Mononuclear cell (primary cell): ENCODE measurements at regions not wholly inside any gene's neighbourhood (a gene's known extent, or its start where the extent isn't known, plus 50 kb on each side); places are given as distances from the start of the nearest gene placed in this dataset.
A peak's percentile ranks its signal among the peaks of the same experiment; 100 is the strongest.

ENCODE experiments used
- H3K27me3 ChIP-seq: 2 replicates; pipeline ENCODE4 v1.6.0; 2011; ENCODE audit warnings: low read length, control low read depth; ENCODE audit not compliant: insufficient read depth
- H3K4me1 ChIP-seq: 2 replicates; pipeline ENCODE4 v1.5.1; 2011; ENCODE audit warnings: mild to moderate bottlenecking, low read length, control low read depth; ENCODE audit not compliant: insufficient read depth
- H3K4me3 ChIP-seq: 2 replicates; pipeline ENCODE4 v1.5.1; 2011; ENCODE audit warnings: mild to moderate bottlenecking, low read length, moderate library complexity
- H3K9me3 ChIP-seq: 2 replicates; pipeline ENCODE4 v1.5.1; 2011; ENCODE audit warnings: low read depth, mild to moderate bottlenecking, control low read depth, low read length

DNA sequence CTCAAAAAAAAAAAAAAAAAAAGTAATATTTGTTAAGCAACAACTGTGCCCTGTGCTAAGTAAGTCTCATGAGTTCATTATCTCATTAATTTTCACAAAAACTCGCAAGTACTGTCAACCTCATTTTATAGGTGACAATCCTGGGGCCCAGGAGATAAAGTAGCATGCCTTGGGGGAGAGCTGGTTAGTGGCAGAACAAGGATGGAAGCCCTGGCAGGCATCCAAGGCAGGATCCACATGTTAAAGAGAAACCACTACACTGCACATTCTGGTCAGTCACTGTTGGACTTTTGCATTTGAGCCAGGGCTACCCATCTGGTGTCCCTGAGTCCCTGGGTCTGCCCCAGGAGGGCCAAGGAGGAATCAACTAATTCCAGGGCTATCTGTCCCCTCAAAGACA is 54.6 kb downstream of the ZFP36L2 start:
- peaks cover 99% of the 10 kb centered on the region for H3K4me1 ChIP-seq

DNA sequence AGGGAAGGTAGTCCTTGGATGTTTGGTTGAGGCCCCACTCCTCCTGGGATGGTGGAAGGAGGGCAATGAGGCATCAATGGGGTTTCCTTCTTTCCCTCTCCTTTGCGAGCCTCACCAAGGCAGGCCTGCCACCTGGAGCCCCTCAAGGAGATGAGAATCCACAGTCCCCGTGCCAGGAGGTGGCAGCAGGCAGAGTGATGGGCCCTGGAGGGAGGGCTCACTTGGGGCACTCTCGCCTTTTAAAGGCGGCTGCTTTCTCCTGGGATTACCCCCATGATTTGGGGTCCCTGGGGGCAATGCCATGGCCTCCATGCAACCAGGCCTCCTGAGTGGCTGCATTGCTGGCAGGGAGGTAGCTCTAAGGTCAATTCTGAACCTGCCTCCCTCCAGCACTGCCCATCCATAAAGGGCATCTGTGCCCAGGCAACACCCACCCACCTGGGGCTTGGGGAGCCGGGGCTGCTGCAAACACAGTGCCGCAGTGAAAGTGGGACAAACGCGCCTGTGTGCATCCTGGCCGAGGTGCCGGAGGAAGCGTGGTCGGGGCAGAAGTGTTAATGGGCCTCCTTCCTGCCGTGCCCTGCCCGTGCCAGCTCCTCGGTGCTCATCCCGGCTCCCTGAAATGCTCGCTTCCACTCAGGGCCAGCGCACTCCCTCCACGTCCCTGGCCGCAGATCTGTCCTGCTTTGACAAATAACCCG is 55.9 kb downstream of the ZFP36L2 start:
- Histone ChIP-seq H3K9me3 (peaks cover 7% of the 10 kb centered on the region), H3K27me3 (no peaks in the 10 kb centered on the region), H3K4me1 (peaks cover 89% of the 10 kb centered on the region), H3K4me3 (no peak overlapping the region)

More for the DNA sequence above, 54.6 kb downstream of the ZFP36L2 start:
- H3K27me3 ChIP-seq = no peaks in the 10 kb centered on the region
- no peak overlapping the region for H3K4me3 ChIP-seq
- H3K9me3 ChIP-seq = peaks cover 9% of the 10 kb centered on the region

DNA sequence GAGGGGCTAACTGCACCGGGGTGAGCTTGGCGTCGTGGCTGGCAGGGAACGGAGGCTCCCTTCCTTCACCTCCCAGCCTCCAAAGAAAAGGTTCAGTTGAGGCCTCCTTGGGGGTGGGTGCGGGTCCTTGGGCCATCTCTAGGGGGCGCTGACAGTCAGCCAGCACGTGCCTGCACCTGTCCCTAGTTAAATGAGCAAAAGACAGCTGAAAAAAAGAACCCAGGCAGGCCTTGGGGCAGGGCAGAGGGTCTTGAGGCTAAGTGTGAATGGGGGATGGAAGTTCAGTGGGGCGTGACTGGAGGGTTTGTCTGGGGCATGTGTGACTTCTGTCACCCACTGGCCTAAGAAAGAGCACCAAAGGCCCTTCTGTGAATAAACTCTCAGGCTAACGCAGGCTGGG is 56.4 kb downstream of the ZFP36L2 start:
- Histone ChIP-seq H3K4me3 (no peak overlapping the region), H3K4me1 (peaks cover 89% of the 10 kb centered on the region), H3K27me3 (no peaks in the 10 kb centered on the region), H3K9me3 (peaks cover 1% of the 10 kb centered on the region)

DNA sequence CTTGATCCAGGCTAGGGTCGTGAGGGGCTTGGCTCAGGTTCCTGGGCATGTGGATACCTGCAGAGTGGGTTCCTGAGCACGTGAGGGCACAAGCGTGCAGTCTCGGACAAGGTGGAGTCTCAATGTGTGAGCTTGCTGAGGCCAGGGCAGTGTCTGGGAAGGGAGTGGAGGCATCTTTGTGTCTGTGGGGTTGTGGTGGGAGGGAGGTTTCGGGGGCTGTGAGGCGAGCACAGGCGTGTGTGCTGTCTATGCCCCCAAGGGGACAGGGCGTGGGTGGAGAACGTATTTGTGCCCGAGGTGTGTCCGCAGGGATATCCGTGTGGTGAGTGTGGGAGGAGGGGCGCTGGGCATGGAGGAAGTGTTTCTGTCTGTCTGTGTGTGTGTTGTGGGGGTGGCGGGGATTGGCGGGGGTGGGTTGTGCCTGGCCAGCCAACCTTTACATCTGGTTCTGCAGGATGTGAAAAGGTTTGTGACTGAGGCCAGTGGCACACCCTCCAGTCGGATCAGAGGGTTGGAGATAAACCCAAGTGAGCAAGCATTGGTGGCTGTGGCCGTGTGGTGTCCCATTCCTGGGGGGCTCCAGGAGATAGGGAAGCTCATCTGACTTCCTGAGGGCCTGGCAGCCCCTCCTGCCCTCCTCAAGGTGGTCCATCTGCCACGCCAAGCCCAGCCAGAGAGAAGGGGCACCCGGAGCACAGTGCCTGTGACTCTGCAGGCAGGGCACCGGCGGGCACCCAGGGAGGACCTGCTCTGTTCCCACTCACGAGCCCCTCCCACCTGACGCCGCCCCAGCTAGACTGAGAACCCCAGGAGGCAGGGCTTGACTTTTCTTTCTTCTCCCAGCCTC is 57.1 kb downstream of the ZFP36L2 start:
- H3K4me3 ChIP-seq = peak overlapping the region; percentile 5
- no peaks in the 10 kb centered on the region for H3K27me3 ChIP-seq
- no peaks in the 10 kb centered on the region for H3K9me3 ChIP-seq
- H3K4me1 ChIP-seq = peaks cover 90% of the 10 kb centered on the region

DNA sequence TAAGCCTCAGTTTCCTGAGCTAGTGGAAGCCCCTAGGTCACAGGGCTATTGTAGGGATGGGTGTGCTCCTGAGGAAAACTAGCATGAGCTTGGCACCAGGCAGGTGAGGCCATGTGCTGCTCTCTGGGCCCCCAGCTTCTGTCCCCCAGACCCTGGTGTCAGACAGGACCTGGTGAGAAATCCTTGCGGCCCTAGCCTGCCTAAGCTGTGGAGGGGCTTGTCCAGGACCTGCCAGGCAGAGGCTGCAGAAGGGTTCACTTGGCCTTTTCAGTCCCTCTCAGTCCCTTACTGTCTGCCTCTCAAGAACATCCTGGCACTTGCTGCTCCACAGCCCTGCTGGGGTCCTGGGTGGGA is 58.4 kb downstream of the ZFP36L2 start:
- Histone ChIP-seq H3K4me1 (peaks cover 89% of the 10 kb centered on the region), H3K9me3 (no peaks in the 10 kb centered on the region), H3K27me3 (no peaks in the 10 kb centered on the region), H3K4me3 (no peak overlapping the region)

DNA sequence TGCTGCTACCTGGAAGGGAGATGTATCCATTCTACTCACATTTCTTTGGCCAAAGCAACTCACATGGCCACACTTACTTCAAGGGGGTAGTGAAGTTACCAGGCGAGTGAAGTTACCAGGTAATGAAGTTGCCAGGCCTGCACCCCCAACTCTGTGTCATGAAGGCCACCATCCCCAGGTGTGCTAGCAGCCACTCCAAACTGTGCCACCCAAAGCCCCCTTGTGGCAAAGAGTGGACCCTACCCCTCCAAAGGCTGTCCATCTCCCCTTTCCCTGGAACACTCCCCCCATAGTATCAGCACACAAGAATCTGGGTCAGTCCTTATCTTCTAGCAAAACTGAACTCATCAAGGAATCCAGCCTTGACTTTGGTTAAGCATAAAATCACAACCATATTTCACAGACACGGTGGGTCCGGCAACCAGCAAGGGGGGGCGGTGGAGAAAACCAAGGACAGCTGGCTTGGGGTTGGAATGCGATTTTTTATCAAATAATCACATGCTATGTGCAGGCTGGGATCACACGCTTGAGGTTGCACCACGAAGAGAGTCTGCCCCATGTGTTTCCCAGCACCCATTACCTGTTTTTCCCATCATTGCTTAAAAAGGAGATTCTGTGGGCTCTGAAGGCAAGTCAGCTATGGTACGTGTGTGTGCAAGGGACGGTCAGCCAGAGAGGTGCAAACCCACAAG is 60.9 kb downstream of the ZFP36L2 start:
- H3K4me1 ChIP-seq = peaks cover 79% of the 10 kb centered on the region

DNA sequence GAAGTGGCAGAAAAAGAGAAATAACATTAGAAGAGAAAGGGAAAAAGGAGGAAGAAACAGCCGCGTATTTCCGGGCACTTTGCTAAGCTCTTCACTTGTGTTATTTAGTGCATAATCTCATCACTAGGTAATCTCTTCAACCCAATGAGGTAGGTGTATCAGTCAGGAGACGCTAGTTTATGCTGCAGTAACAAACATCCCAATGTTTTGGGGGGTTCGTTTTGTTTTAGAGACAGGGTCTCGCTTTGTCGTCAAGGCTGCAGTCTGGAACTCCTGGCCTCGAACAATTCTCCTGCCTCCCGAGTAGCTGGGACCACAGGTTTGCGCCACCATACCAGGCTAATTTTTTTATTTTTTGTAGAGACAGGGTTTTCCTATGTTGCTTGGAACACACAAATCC is 61.7 kb downstream of the ZFP36L2 start:
- Histone ChIP-seq H3K9me3 (no peaks in the 10 kb centered on the region), H3K4me3 (no peak overlapping the region), H3K27me3 (no peaks in the 10 kb centered on the region), H3K4me1 (peaks cover 79% of the 10 kb centered on the region)

More for the DNA sequence above, 60.9 kb downstream of the ZFP36L2 start:
- Histone ChIP-seq H3K9me3 (no peaks in the 10 kb centered on the region), H3K4me3 (no peak overlapping the region), H3K27me3 (no peaks in the 10 kb centered on the region)

DNA sequence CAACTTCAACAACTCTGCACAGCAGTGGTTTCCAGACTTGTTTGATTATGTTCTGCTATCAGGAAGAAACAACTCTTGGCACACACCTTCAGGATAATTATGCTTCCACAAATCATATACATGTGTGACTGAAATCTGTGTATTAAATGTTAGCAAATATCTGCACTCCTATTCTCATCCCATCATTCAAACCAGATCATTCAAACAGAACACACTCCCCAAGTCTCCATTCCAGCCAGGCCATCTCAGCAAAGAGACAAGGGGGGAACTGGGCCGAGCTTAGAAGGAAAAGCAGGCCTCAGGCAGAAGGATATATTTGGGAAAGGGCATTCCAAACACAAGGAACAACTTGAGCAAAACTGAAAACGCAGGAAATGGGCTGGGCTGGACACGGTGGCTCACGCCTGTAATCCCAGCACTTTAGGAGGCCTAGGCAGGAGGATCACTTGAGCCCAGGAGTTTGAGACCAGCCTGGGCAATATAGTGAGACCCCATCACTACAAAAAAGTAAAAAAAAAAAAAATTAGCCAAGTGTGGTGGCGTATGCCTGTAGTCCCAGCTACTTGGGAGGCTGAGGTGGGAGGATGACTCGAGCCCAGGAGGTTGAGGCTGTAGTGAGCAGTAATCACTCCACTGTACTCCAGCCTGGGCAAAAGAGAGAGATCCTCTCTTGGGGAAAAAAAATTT is 62.7 kb downstream of the ZFP36L2 start:
- H3K4me3 ChIP-seq = no peak overlapping the region
- no peaks in the 10 kb centered on the region for H3K9me3 ChIP-seq
- H3K4me1 ChIP-seq = peaks cover 79% of the 10 kb centered on the region
- H3K27me3 ChIP-seq = no peaks in the 10 kb centered on the region

DNA sequence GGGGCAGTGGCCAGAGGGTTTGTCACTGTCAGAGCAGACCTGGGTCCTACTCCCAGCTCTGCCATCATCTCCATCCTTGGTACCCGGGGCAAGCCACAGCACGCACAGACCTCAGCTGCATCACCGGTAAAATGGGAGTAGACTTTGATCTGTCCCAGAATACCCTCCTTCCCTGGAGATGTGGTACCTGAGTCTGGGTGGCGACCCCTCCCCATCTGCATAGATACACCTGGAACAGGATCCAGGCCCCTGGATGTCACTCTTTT is 64.0 kb downstream of the ZFP36L2 start:
- H3K27me3 ChIP-seq = no peaks in the 10 kb centered on the region
- H3K4me1 ChIP-seq = peaks cover 79% of the 10 kb centered on the region

DNA sequence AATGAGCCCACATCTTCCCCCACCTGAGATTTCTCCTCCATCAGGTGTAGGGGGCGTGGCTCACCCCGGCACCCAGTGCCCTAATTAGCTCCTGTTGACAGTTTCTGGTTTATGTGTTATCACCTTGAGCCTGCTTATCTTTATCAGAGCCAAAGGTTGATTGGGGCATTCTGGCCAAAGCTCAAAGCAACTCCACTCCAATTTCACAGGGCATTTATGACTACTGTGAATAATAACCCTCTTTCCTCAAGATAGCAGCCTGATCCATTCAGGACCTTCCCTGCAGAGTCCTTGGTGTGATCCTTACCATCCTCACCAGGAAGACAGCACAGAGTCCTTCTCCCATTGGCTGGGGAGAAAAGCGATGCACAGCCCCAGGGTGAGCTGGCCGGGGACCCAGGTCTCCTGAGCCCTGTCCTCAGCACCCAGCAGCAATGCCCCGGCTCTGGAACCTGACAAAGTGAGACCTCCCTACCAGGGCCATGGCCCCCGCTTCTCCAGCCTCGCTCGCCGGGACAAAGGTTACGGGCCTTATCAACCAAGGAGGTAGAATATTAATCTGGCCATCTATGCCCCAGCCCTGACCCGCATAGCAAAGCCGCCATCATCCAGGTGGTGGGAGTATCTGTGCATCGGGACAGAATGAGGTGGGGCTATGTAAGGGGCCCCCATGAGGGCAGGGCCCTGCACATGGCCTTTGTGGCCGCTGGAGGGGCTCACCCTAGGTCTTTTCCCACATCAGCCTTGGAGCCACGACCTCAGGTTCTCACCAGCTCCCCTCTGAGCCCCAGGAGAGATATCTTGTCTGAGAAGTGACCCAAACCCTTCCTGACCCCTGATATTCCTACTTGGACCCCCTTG is 64.5 kb downstream of the ZFP36L2 start:
- Histone ChIP-seq H3K27me3 (no peaks in the 10 kb centered on the region), H3K4me3 (no peak overlapping the region), H3K9me3 (no peaks in the 10 kb centered on the region), H3K4me1 (peaks cover 79% of the 10 kb centered on the region)

More for the DNA sequence above, 64.0 kb downstream of the ZFP36L2 start:
- H3K4me3 ChIP-seq = no peak overlapping the region
- H3K9me3 ChIP-seq = no peaks in the 10 kb centered on the region

DNA sequence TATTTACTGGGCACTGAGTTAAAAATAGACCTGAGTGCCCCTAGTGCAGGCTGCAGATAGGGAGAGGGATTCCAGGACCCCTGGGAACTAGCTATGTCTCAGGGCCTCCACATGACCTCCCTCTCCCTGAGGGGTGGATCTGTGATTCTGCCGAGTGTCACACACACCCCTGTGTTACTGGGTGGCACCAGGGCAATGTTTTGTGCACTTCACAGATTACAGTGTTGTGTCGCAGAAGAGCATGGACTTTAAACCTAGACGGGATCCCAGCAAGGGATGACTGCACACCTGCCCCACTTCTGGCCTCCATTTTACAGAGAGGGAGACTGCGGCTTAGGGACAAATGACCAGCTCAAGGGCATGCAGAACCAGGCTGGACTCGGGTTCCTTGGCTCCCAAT is 65.6 kb downstream of the ZFP36L2 start:
- no peaks in the 10 kb centered on the region for H3K9me3 ChIP-seq
- no peaks in the 10 kb centered on the region for H3K27me3 ChIP-seq
- H3K4me1 ChIP-seq = peaks cover 86% of the 10 kb centered on the region
- H3K4me3 ChIP-seq = no peak overlapping the region

DNA sequence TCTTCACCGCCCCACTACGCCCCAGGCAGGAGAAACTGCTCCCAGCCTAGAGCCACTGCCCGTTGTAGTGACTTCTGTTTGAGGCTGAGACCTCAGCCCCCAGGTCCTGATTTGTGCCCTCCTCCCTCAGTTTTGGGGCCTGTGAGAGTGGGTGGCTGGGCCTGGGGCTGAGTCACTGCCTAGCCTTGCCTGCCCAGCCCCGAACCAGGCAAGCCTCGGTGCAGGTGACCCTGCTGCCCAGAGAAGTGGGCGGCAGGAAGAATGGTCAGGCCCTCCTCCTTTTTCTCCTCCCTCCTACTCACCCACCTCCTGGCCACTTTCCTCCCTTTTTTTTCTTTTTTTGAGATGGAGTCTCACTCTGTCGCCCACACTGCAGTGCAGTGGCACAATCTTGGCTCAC is 66.6 kb downstream of the ZFP36L2 start:
- Histone ChIP-seq H3K9me3 (no peaks in the 10 kb centered on the region), H3K4me1 (peaks cover 78% of the 10 kb centered on the region), H3K4me3 (no peak overlapping the region), H3K27me3 (no peaks in the 10 kb centered on the region)

DNA sequence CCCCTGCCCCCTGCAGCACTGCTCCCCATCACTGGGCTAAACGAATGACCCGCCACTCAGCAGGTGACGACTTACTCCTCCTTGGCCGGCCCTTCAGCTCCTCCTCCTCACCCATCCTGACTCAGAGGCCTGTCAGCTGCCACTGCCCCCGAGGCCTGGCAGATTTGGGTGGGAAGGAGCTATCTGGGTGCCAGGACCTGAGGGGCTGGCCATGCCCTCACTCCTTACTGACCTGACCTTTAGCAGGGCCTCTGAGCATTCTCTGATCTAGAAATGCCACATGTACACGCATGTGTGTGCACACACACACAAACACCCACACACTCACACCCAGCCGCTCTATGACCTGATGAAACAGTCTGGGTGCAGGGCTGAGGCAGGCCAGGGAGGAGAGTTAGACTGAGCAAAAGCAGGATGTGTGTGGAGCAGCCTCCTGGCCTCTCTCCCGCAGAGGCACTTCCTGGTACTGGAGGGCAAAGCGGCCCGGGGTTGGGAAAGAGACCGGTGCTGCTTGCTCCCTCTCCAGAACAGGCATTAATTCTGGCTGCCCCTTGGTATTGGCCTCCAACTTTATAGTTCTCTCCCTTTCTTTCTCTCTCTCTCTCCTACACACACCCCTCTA is 68.0 kb downstream of the ZFP36L2 start:
- H3K4me3 ChIP-seq = no peak overlapping the region
- peaks cover 64% of the 10 kb centered on the region for H3K4me1 ChIP-seq
- H3K27me3 ChIP-seq = no peaks in the 10 kb centered on the region
- H3K9me3 ChIP-seq = no peaks in the 10 kb centered on the region
